Heart left ventricle (tissue), 16 donors: ENCODE measurements at regions not wholly inside any gene's neighbourhood (a gene's known extent, or its start where the extent isn't known, plus 50 kb on each side); places are given as distances from the start of the nearest gene placed in this dataset.

Source experiments
- ATAC-seq, 4 donors: fragments of 200-7000 bp; cut with Tn5 transposase; one replicate each; pipeline ENCODE4 v1.9.1; 2020 to 2022; ENCODE audit warnings: moderate library complexity in 4 of 4, mild to moderate bottlenecking in 3 of 4, moderate number of reproducible peaks in 1 of 4
- DNase-seq, 5 donors: peaks; one replicate each; pipeline ENCODE4 v3.0.0-alpha.2; 2020
- H3K27ac ChIP-seq, 12 donors: fragments of 200-600 bp; sonication (generic) in 4 of 12; one replicate each; pipeline versions ENCODE4 v1.5.0 to v1.8.0; 2016 to 2022; ENCODE audit warnings: mild to moderate bottlenecking in 2 of 12
- H3K27me3 ChIP-seq, 9 donors: fragments of 200-600 bp; sonication (generic) in 2 of 9; one replicate each; pipeline versions ENCODE4 v1.5.1 to v1.8.0; 2016 to 2022; ENCODE audit warnings: mild to moderate bottlenecking in 3 of 9
- H3K36me3 ChIP-seq, 9 donors: fragments of 200-600 bp; sonication (generic) in 2 of 9; one replicate each; pipeline versions ENCODE4 v1.5.0 to v1.8.0; 2018 to 2022; ENCODE audit warnings: mild to moderate bottlenecking in 2 of 9
- H3K4me1 ChIP-seq, 12 donors: fragments of 200-600 bp; sonication (generic) in 4 of 12; one replicate each; pipeline versions ENCODE4 v1.5.0 to v1.8.0; 2016 to 2022; ENCODE audit warnings: mild to moderate bottlenecking in 3 of 12
- H3K4me3 ChIP-seq, 12 donors: fragments of 200-600 bp; sonication (generic) in 4 of 12; one replicate each; pipeline versions ENCODE4 v1.5.0 to v1.8.0; 2017 to 2022; ENCODE audit warnings: mild to moderate bottlenecking in 9 of 12, moderate library complexity in 4 of 12
- H3K9me3 ChIP-seq, 12 donors: fragments of 200-600 bp; sonication (generic) in 4 of 12; one replicate each; pipeline versions ENCODE4 v1.5.0 to v1.8.0; 2016 to 2022; ENCODE audit warnings: mild to moderate bottlenecking in 1 of 12
- POLR2A ChIP-seq, 2 donors: fragments of 450-650 bp; IDR thresholded peaks; one replicate each; pipeline ENCODE4 v1.6.1; 2017; ENCODE audit warnings: antibody characterized with exemption in 2 of 2, mild to moderate bottlenecking in 2 of 2, moderate library complexity in 2 of 2
- WGBS, 4 donors: extraction: QIAGEN DNeasy Blood & Tissue Kit in 2 of 4; methylation state at CpG; one replicate each; pipeline versions ENCODE4 v1.1.5 to v1.1.7; 2013 to 2018; 5-methylcytosine and 5-hydroxymethylcytosine counted together
- intact Hi-C, 10 donors: fragments of 100-400 bp; cut with DNase I; formaldehyde crosslinking; loops; one replicate each; pipeline versions ENCODE4 v1.11.1 to v1.14.2; 2022
- TF ChIP-seq, protein P1 (sequence below), 12 donors: fragments of 200-600 bp; sonication (generic) in 4 of 12; IDR thresholded peaks; one replicate each; pipeline versions ENCODE4 v1.5.0 to v1.8.0; 2018 to 2022; ENCODE audit warnings: antibody characterized with exemption in 12 of 12, mild to moderate bottlenecking in 5 of 12
- donor health status: ischemic (EF 13 %, LVEDD 7.1; RV severe dilation, severe dysfunction).
- donor health status: healthy with polysubstance abuse.
- donor health status: DM: no; HTN: yes; CAD: no.
- donor health status: DM: no; HTN: no; CAD: no.
- donor health status: ischemic (EF 25% LVEDD 6.9; RV normal size, moderate dysfunction).
- donor health status: ischemic (EF 25% LVEDD 5.7; RV mildly dilated, moderate dysfunction).
- donor health status: healthy.
- donor health status: DM: yes; HTN: yes; CAD: no.
- donor health status: ischemic (EF 35%, LVEDD 5.7; RV mildly dilated, moderate dysfunction).
- donor health status: nonischemic (EF 11% LVEDD 7.7; RV severe dilation, severe dysfunction).
- donor health status: DM: yes; HTN: yes; CAD: no.
- donor health status: PGD.
- donor health status: ischemic (EF 29% LVEDD 5.4; RV normal size, mild dysfunction).
- donor health status: nonischemic (EF 23%, LVEDD 6.1; RV moderate dilation, normal function).

GRCh38 chr10:106511917-106512316 is 652.6 kb downstream of the SORCS1 start:
- Histone ChIP-seq H3K36me3 (no peaks in the 10 kb centered on the region), H3K27me3 (no peaks in the 10 kb centered on the region), H3K27ac (no peak overlapping the region), H3K4me3 (no peak overlapping the region), H3K4me1 (peaks cover 0 to 14% (median 0%) of the 10 kb centered on the region in 12 donors), H3K9me3 (peaks cover 0 to 3% (median 0%) of the 10 kb centered on the region in 12 donors)
- 74 to 84% (median 78%) methylated on average over 3 of the region's 3 CpGs for WGBS, 4 donors
- intact Hi-C loops, result no loop called here
- no peak for DNase-seq
- TF ChIP-seq, protein P1, sequence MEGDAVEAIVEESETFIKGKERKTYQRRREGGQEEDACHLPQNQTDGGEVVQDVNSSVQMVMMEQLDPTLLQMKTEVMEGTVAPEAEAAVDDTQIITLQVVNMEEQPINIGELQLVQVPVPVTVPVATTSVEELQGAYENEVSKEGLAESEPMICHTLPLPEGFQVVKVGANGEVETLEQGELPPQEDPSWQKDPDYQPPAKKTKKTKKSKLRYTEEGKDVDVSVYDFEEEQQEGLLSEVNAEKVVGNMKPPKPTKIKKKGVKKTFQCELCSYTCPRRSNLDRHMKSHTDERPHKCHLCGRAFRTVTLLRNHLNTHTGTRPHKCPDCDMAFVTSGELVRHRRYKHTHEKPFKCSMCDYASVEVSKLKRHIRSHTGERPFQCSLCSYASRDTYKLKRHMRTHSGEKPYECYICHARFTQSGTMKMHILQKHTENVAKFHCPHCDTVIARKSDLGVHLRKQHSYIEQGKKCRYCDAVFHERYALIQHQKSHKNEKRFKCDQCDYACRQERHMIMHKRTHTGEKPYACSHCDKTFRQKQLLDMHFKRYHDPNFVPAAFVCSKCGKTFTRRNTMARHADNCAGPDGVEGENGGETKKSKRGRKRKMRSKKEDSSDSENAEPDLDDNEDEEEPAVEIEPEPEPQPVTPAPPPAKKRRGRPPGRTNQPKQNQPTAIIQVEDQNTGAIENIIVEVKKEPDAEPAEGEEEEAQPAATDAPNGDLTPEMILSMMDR (IDR thresholded peaks at IDR 0.05), result no peak
- no peak for TF ChIP-seq POLR2A (IDR thresholded peaks at IDR 0.05)
- no peak for ATAC-seq

DNA sequence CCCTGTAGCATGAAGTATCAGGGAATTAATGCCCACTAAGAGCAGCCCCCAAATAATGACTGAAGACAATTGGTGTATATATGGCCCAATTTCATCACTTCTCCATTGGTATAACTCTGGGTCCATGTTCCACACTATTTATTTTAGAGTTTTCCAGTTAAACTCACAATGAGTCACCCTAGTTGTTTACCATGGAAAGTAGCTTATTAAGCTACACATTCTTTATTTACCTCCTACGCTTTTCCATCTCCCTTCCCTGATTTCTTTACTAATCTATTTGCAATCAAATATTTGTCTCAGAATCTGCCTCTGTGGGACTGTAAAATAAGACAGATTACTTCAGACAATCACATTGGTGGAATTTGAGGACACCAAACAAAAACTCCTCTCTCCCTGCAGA is 655.6 kb downstream of the SORCS1 start:
- intact Hi-C loops, result no loop called here
- no peak overlapping the region for H3K4me3 ChIP-seq
- no peak for ATAC-seq
- no peak overlapping the region for H3K27ac ChIP-seq
- H3K36me3 ChIP-seq, result no peaks in the 10 kb centered on the region
- H3K9me3 ChIP-seq, result peaks cover 0 to 3% (median 0%) of the 10 kb centered on the region in 12 donors
- H3K4me1 ChIP-seq, result peaks cover 0 to 8% (median 0%) of the 10 kb centered on the region in 12 donors
- WGBS, 4 donors, result 79 to 90% (median 86%) methylated on average over 1 of the region's 1 CpG
- no peaks in the 10 kb centered on the region for H3K27me3 ChIP-seq
- TF ChIP-seq, protein P1 (IDR thresholded peaks at IDR 0.05), result no peak
- TF ChIP-seq POLR2A (IDR thresholded peaks at IDR 0.05), result no peak
- DNase-seq, result no peak

DNA sequence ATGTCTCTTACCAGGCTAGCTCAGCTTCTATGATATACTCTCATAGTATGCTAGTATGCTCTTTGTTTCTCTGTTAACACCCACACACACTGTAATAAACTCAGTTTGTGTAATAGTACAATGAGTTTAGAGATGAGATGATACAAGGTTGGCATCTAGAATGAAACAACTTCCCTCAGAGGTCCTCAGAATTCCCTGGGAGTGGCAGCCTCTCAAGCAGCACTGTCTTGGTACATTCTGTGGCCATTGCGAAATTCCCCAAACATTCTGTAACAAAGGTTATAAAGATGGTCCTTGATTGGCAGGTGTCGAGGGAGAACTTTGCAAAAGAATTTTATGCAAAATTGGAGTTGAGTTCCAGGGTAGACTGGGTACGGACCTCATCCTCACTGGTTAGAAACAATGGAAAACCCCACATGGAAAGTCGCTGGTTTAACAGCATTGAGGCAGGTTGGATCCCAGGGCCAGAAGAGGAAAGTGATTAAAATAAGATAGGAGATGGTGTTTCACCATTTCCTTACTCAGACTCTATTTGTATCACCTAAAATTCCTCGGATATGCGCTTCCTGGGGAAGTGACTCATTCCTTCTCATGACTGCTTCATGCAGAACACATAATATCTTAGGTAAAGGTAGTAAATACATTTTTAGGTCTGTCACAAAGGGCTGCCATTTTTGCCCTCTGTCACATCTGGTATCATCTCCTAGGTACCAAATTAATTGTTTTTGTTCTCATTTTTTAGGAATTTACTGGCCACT is 657.8 kb downstream of the SORCS1 start:
- Histone ChIP-seq H3K27me3 (no peaks in the 10 kb centered on the region), H3K9me3 (peaks cover 0 to 3% (median 0%) of the 10 kb centered on the region in 12 donors), H3K36me3 (no peaks in the 10 kb centered on the region), H3K4me1 (no peaks in the 10 kb centered on the region), H3K4me3 (no peak overlapping the region), H3K27ac (no peak overlapping the region)
- ATAC-seq, result no peak
- WGBS, 4 donors, result 67 to 77% (median 74%) methylated on average over 6 of the region's 6 CpGs
- TF ChIP-seq, protein P1 (IDR thresholded peaks at IDR 0.05), result no peak
- TF ChIP-seq POLR2A (IDR thresholded peaks at IDR 0.05), result no peak
- DNase-seq, result no peak
- intact Hi-C loops, result no loop called here

DNA sequence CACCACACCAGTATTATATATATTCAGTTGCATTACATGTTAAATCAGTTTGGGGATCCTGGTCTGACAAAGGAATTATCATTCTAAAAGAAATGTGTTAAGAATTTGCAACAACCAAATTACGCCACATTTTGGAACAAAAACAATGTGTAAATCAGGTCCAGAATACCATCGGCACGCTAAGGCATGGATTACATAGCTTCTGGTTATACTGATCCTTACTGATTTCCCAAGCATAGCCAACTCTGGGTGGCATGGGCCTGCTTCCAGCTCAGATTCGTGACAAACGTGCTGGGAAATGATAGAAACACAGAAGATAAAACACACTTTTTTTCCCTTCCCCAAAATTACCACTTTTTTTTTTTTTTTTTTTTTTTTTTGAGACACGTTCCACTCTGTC is 660.0 kb downstream of the SORCS1 start:
- Histone ChIP-seq H3K36me3 (no peaks in the 10 kb centered on the region), H3K9me3 (no peaks in the 10 kb centered on the region), H3K27me3 (no peaks in the 10 kb centered on the region), H3K4me1 (no peaks in the 10 kb centered on the region), H3K27ac (no peak overlapping the region), H3K4me3 (no peak overlapping the region)
- no peak for TF ChIP-seq POLR2A (IDR thresholded peaks at IDR 0.05)
- TF ChIP-seq, protein P1 (IDR thresholded peaks at IDR 0.05), result no peak
- intact Hi-C loops, result no loop called here
- WGBS, 4 donors, result 79 to 84% (median 81%) methylated on average over 6 of the region's 6 CpGs
- ATAC-seq (no peak), DNase-seq (no peak)
